PC-3 (cell line): ENCODE measurements at regions not wholly inside any gene's neighbourhood (a gene's known extent, or its start where the extent isn't known, plus 50 kb on each side); places are given as distances from the start of the nearest gene placed in this dataset.
A peak's percentile ranks its signal among the peaks of the same experiment; 100 is the strongest.

Experiments used
- ATAC-seq: fragments of 200-7000 bp; cut with Tn5 transposase; 2 replicates; pipeline ENCODE4 v1.9.1; 2020; ENCODE audit warnings: mild to moderate bottlenecking, moderate library complexity
- BruUV-seq: library from RNA; stranded (reverse); fragments of 400-500 nt; replicated peaks from 2 replicates; lab custom pipeline; 2021; lab: Mats Ljungman, UMichigan
- CTCF ChIA-PET: fragments of 300-600 bp; sonication (Branson Sonifier 250); formaldehyde crosslinking; loops from one replicate; lab custom pipeline; 2022; ENCODE audit warnings: antibody characterized with exemption; lab: Charles Lee
- POLR2A ChIA-PET: fragments of 300-600 bp; sonication (Branson Sonifier 250); formaldehyde crosslinking; loops from one replicate; lab custom pipeline; 2022; ENCODE audit warnings: antibody characterized with exemption; ENCODE audit not compliant: unreplicated experiment; lab: Charles Lee
- DNase-seq: peaks from one replicate; pipeline ENCODE4 v3.0.0-alpha.2; 2015
- H2AFZ ChIP-seq: fragments of 300-600 bp; sonication (generic); 2 replicates; pipeline ENCODE4 v1.6.0; 2016; ENCODE audit warnings: antibody characterized with exemption, low read length
- H3F3A ChIP-seq: fragments of 300-600 bp; sonication (generic); one replicate; pipeline ENCODE4 v1.6.0; 2017; ENCODE audit warnings: antibody characterized with exemption, low read length, control low read depth, mild to moderate bottlenecking; ENCODE audit not compliant: unreplicated experiment
- H3K27ac ChIP-seq: fragments of 300-600 bp; sonication (generic); 2 replicates; pipeline ENCODE4 v1.5.1; 2016; ENCODE audit warnings: mild to moderate bottlenecking, low read length
- H3K27me3 ChIP-seq: fragments of 300-600 bp; sonication (generic); 2 replicates; pipeline ENCODE4 v1.6.1; 2016; ENCODE audit warnings: low read length, mixed read lengths
- H3K36me3 ChIP-seq: fragments of 300-600 bp; sonication (generic); 2 replicates; pipeline ENCODE4 v1.6.1; 2016; ENCODE audit warnings: low read depth, mixed run types, low read length, mixed read lengths
- H3K4me1 ChIP-seq: fragments of 300-600 bp; sonication (generic); 2 replicates; pipeline ENCODE4 v1.5.1; 2016; ENCODE audit warnings: low read length; ENCODE audit not compliant: insufficient read depth
- H3K4me2 ChIP-seq: fragments of 300-600 bp; sonication (generic); 2 replicates; pipeline ENCODE4 v1.6.0; 2016; ENCODE audit warnings: low read length
- H3K4me3 ChIP-seq: fragments of 300-600 bp; sonication (generic); 2 replicates; pipeline ENCODE4 v1.5.1; 2016; ENCODE audit warnings: mild to moderate bottlenecking, low read length, mixed read lengths
- H3K79me2 ChIP-seq: fragments of 300-600 bp; sonication (generic); 2 replicates; pipeline ENCODE4 v1.6.1; 2017; ENCODE audit warnings: low read length, mixed read lengths
- H3K9ac ChIP-seq: fragments of 300-600 bp; sonication (generic); 2 replicates; pipeline ENCODE4 v1.6.0; 2016; ENCODE audit warnings: mild to moderate bottlenecking, low read length
- H3K9me2 ChIP-seq: fragments of 300-600 bp; sonication (generic); replicated peaks from 2 replicates; pipeline ENCODE4 v1.6.1; 2016; ENCODE audit warnings: mixed run types, low read length, mixed read lengths
- H3K9me3 ChIP-seq: fragments of 300-600 bp; sonication (generic); 2 replicates; pipeline ENCODE4 v1.6.1; 2016; ENCODE audit warnings: low read length, mixed read lengths
- H4K20me1 ChIP-seq: fragments of 300-600 bp; sonication (generic); 2 replicates; pipeline ENCODE4 v1.6.1; 2016; ENCODE audit warnings: low read length, mixed read lengths
- EZH2 ChIP-seq: fragments of 300-600 bp; sonication (generic); IDR thresholded peaks from one replicate; pipeline ENCODE4 v1.6.1; 2017; ENCODE audit warnings: antibody characterized with exemption, mild to moderate bottlenecking, low read length; ENCODE audit not compliant: unreplicated experiment
- EZH2phosphoT487 ChIP-seq: fragments of 300-600 bp; sonication (generic); IDR thresholded peaks from 2 replicates; pipeline ENCODE4 v1.6.1; 2018; ENCODE audit warnings: mild to moderate bottlenecking, antibody characterized with exemption, low read length, borderline replicate concordance
- intact Hi-C: fragments of 100-400 bp; cut with micrococcal nuclease; formaldehyde crosslinking; loops from 2 replicates; pipeline ENCODE4 v1.9.0; 2023
- TF ChIP-seq, protein P1 (sequence below): fragments of 300-600 bp; sonication (generic); conservative IDR thresholded peaks from 2 replicates; pipeline ENCODE4 v1.5.1; 2017; ENCODE audit warnings: antibody characterized with exemption, low read depth, mild to moderate bottlenecking, low read length

DNA sequence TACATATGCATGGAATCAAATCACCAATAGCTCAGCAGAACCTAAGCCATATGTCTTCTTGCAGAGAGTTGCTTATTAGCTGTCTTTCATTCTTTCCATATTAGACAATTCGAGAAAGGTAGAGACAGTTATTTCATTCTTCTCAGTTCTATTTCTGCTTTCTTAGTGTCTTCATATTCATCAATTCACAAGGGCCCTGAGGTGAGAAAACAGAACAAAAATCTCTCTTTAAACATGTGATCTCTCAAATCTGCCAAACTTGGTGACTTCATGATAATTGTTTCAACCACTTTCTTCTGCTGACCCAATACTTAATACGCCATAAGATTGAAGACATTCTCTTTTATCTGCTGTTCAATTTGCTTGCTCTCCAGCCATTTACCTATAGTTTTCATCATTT is 229.7 kb upstream of the MARCKS start:
- TF ChIP-seq EZH2 = no peak
- TF ChIP-seq, protein P1, sequence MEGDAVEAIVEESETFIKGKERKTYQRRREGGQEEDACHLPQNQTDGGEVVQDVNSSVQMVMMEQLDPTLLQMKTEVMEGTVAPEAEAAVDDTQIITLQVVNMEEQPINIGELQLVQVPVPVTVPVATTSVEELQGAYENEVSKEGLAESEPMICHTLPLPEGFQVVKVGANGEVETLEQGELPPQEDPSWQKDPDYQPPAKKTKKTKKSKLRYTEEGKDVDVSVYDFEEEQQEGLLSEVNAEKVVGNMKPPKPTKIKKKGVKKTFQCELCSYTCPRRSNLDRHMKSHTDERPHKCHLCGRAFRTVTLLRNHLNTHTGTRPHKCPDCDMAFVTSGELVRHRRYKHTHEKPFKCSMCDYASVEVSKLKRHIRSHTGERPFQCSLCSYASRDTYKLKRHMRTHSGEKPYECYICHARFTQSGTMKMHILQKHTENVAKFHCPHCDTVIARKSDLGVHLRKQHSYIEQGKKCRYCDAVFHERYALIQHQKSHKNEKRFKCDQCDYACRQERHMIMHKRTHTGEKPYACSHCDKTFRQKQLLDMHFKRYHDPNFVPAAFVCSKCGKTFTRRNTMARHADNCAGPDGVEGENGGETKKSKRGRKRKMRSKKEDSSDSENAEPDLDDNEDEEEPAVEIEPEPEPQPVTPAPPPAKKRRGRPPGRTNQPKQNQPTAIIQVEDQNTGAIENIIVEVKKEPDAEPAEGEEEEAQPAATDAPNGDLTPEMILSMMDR = no peak
- no peak for TF ChIP-seq EZH2phosphoT487
- Histone ChIP-seq H3K27ac (no peak overlapping the region), H3K4me1 (peaks cover 21% of the 10 kb centered on the region), H3K9me3 (no peaks in the 10 kb centered on the region), H3K36me3 (no peaks in the 10 kb centered on the region), H3K9ac (no peak overlapping the region), H3F3A (no peaks in the 10 kb centered on the region), H3K9me2 (no peaks in the 10 kb centered on the region), H3K4me2 (no peak overlapping the region), H4K20me1 (no peaks in the 10 kb centered on the region), H3K4me3 (no peak overlapping the region), H2AFZ (no peak overlapping the region), H3K79me2 (no peaks in the 10 kb centered on the region), H3K27me3 (no peaks in the 10 kb centered on the region)
- intact Hi-C loops = no loop called here
- POLR2A ChIA-PET = no interaction called here
- ATAC-seq (no peak), DNase-seq (no peak)
- CTCF ChIA-PET = no interaction called here
- BruUV-seq = no TSS peak

DNA sequence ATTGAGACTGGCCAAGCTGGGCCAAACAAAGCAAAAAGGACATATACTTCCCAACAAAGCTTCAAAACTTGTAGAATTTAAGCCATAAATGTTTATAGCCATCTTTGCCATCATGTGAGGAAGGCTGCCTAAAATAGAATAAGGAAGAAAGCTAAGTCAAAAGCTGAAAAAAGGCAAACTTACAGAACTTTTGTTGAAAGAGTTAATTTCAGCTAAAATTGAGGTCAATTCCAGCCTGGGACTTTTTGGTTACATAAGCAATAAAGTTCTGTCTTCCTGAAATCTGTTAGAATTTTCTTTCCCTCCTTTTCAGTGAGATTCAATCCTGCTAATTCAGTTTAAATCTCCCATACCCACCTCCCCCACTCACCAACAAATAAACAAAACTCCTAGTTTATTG is 227.9 kb upstream of the MARCKS start:
- ChIA-PET POLR2A (no interaction called here), CTCF (no interaction called here)
- no peaks in the 10 kb centered on the region for H3K36me3 ChIP-seq
- H3K27ac ChIP-seq = no peak overlapping the region
- H3K9me3 ChIP-seq = no peaks in the 10 kb centered on the region
- no TSS peak for BruUV-seq
- no peaks in the 10 kb centered on the region for H3F3A ChIP-seq
- DNase-seq (no peak), ATAC-seq (no peak)
- no peaks in the 10 kb centered on the region for H3K9me2 ChIP-seq
- H2AFZ ChIP-seq = no peak overlapping the region
- H3K4me1 ChIP-seq = peaks cover 32% of the 10 kb centered on the region
- H4K20me1 ChIP-seq = no peaks in the 10 kb centered on the region
- no peaks in the 10 kb centered on the region for H3K79me2 ChIP-seq
- TF ChIP-seq EZH2 (no peak), EZH2phosphoT487 (no peak)
- TF ChIP-seq, protein P1 = no peak
- H3K4me3 ChIP-seq = no peak overlapping the region
- intact Hi-C loops = no loop called here
- H3K27me3 ChIP-seq = no peaks in the 10 kb centered on the region
- no peak overlapping the region for H3K9ac ChIP-seq
- no peak overlapping the region for H3K4me2 ChIP-seq

DNA sequence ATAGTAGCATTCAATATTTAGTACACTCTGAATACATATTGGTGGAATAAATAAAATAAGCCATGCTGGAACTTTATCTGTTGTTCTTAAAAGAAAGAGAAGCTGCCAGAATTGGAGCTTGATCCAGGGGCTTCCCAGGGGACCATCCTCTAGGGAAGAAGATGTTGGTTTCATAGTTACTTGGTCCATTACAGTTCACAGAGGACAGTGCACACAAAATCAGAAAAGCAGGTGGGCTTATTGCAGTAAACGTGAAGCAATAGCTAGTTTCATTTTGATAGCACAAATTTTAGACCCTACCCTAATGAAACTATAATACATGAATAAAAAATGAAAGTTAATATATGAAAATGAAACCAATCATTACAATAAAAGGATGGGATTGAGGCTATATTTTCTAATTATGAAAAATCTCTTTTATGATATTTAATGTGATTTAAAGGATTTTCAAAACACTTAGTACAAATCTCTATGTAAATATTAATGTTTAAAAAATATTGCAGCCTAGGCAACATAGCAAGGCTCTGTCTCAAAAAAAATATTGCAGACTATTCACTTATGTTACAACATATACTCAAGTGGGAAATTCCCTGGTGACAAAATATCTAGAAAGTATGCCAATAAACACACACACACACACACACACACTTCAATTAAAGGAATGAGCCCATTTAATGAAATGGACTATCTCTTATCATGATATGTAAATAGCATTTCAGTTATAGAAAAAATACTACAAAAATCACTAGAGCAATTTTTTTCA is 227.0 kb upstream of the MARCKS start:
- Histone ChIP-seq H3K9me2 (no peaks in the 10 kb centered on the region), H3K4me3 (no peak overlapping the region), H3K9ac (peak overlapping the region; percentile 83; the same call in 1 of the 2 replicates), H3K27me3 (no peaks in the 10 kb centered on the region), H3K9me3 (no peaks in the 10 kb centered on the region), H4K20me1 (no peaks in the 10 kb centered on the region), H2AFZ (no peak overlapping the region), H3F3A (no peaks in the 10 kb centered on the region), H3K36me3 (no peaks in the 10 kb centered on the region), H3K4me2 (no peak overlapping the region), H3K4me1 (peaks cover 36% of the 10 kb centered on the region), H3K27ac (peak overlapping the region; percentile 97), H3K79me2 (no peaks in the 10 kb centered on the region)
- no peak for DNase-seq
- POLR2A ChIA-PET = no interaction called here
- intact Hi-C loops = loop anchor here (10.0 kb wide), 1 partner anchor 215 kb away; no protein-coding TSS in a partner anchor
- CTCF ChIA-PET = interaction anchor here (0.6 kb wide), 1 partner anchor 11 kb away, joined by 15 read pairs; no protein-coding TSS in a partner anchor
- no peak for ATAC-seq
- TF ChIP-seq, protein P1 = no peak
- TF ChIP-seq EZH2phosphoT487 (no peak), EZH2 (no peak)
- BruUV-seq = no TSS peak
